Calu3 (cell line): ENCODE measurements at regions not wholly inside any gene's neighbourhood (a gene's known extent, or its start where the extent isn't known, plus 50 kb on each side); places are given as distances from the start of the nearest gene placed in this dataset.

Experiments
- BruUV-seq: library from RNA; stranded (reverse); fragments of 400-500 nt; replicated peaks from 2 replicates; lab custom pipeline; 2021; lab: Mats Ljungman, UMichigan
- CTCF ChIA-PET: fragments of 300-600 bp; sonication (Branson Sonifier 250); formaldehyde crosslinking; loops from one replicate; lab custom pipeline; 2022; ENCODE audit warnings: antibody characterized with exemption; lab: Charles Lee
- DNase-seq: peaks from one replicate; pipeline ENCODE4 v3.0.0; 2022
- H3K27ac Mint-ChIP-seq: one replicate; pipeline ENCODE4 v1.8.0; 2022; ENCODE audit warnings: mixed read lengths; ENCODE audit not compliant: unreplicated experiment
- H3K27me3 Mint-ChIP-seq: one replicate; pipeline ENCODE4 v1.8.0; 2022; ENCODE audit warnings: mixed read lengths; ENCODE audit not compliant: unreplicated experiment
- H3K36me3 Mint-ChIP-seq: one replicate; pipeline ENCODE4 v1.8.0; 2022; ENCODE audit warnings: mild to moderate bottlenecking, moderate library complexity, mixed read lengths; ENCODE audit not compliant: insufficient read depth, unreplicated experiment
- H3K4me1 Mint-ChIP-seq: one replicate; pipeline ENCODE4 v1.8.0; 2022; ENCODE audit warnings: mild to moderate bottlenecking, low read depth, mixed read lengths; ENCODE audit not compliant: unreplicated experiment
- H3K4me3 Mint-ChIP-seq: one replicate; pipeline ENCODE4 v1.8.0; 2022; ENCODE audit warnings: mild to moderate bottlenecking, low read depth, moderate library complexity, mixed read lengths; ENCODE audit not compliant: unreplicated experiment
- H3K9me3 Mint-ChIP-seq: one replicate; pipeline ENCODE4 v1.8.0; 2022; ENCODE audit warnings: low read depth, mixed read lengths; ENCODE audit not compliant: unreplicated experiment
- intact Hi-C: fragments of 100-400 bp; cut with micrococcal nuclease; formaldehyde crosslinking; loops from one replicate; pipeline ENCODE4 v1.10.0; 2022; ENCODE audit not compliant: unreplicated experiment
- TF ChIP-seq, protein P1 (sequence below): fragments of 200-600 bp; IDR thresholded peaks from one replicate; pipeline ENCODE4 v1.8.0; 2022; ENCODE audit warnings: antibody characterized with exemption; ENCODE audit not compliant: unreplicated experiment

GRCh38 chr11:116539211-116539610, 233.6 kb downstream of the BUD13 start:
- H3K4me3 Mint-ChIP-seq, result no peak overlapping the region
- no peaks in the 10 kb centered on the region for H3K36me3 Mint-ChIP-seq
- no TSS peak for BruUV-seq
- CTCF ChIA-PET, result no interaction called here
- H3K9me3 Mint-ChIP-seq, result no peaks in the 10 kb centered on the region
- DNase-seq, result no peak
- peaks cover 63% of the 10 kb centered on the region for H3K27me3 Mint-ChIP-seq
- no peaks in the 10 kb centered on the region for H3K4me1 Mint-ChIP-seq
- no peak overlapping the region for H3K27ac Mint-ChIP-seq
- intact Hi-C loops, result no loop called here
- TF ChIP-seq, protein P1, sequence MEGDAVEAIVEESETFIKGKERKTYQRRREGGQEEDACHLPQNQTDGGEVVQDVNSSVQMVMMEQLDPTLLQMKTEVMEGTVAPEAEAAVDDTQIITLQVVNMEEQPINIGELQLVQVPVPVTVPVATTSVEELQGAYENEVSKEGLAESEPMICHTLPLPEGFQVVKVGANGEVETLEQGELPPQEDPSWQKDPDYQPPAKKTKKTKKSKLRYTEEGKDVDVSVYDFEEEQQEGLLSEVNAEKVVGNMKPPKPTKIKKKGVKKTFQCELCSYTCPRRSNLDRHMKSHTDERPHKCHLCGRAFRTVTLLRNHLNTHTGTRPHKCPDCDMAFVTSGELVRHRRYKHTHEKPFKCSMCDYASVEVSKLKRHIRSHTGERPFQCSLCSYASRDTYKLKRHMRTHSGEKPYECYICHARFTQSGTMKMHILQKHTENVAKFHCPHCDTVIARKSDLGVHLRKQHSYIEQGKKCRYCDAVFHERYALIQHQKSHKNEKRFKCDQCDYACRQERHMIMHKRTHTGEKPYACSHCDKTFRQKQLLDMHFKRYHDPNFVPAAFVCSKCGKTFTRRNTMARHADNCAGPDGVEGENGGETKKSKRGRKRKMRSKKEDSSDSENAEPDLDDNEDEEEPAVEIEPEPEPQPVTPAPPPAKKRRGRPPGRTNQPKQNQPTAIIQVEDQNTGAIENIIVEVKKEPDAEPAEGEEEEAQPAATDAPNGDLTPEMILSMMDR, result no peak

- no peaks in the 10 kb centered on the region for H3K9me3 Mint-ChIP-seq
- H3K4me1 Mint-ChIP-seq, result no peaks in the 10 kb centered on the region
- CTCF ChIA-PET, result no interaction called here
- H3K27ac Mint-ChIP-seq, result no peak overlapping the region
- no peak for DNase-seq
- intact Hi-C loops, result no loop called here
- TF ChIP-seq, protein P1, result no peak
- peaks cover 69% of the 10 kb centered on the region for H3K27me3 Mint-ChIP-seq
- no peak overlapping the region for H3K4me3 Mint-ChIP-seq
- no TSS peak for BruUV-seq
- no peaks in the 10 kb centered on the region for H3K36me3 Mint-ChIP-seq
Measured at GRCh38 chr11:116538677-116539076, 234.1 kb downstream of the BUD13 start.

GRCh38 chr11:116537709-116538108, 235.1 kb downstream of the BUD13 start:
- TF ChIP-seq, protein P1, result no peak
- CTCF ChIA-PET, result no interaction called here

GRCh38 chr11:116537121-116537520, 235.7 kb downstream of the BUD13 start:
- TF ChIP-seq, protein P1, result no peak

More at GRCh38 chr11:116537709-116538108, 235.1 kb downstream of the BUD13 start:
- Mint-ChIP-seq H3K36me3 (no peaks in the 10 kb centered on the region), H3K27me3 (peaks cover 78% of the 10 kb centered on the region), H3K9me3 (no peaks in the 10 kb centered on the region), H3K4me3 (no peak overlapping the region), H3K4me1 (no peaks in the 10 kb centered on the region), H3K27ac (no peak overlapping the region)
- DNase-seq, result no peak
- intact Hi-C loops, result no loop called here
- BruUV-seq, result no TSS peak

More at GRCh38 chr11:116537121-116537520, 235.7 kb downstream of the BUD13 start:
- Mint-ChIP-seq H3K27me3 (peaks cover 84% of the 10 kb centered on the region), H3K4me3 (no peak overlapping the region), H3K36me3 (no peaks in the 10 kb centered on the region), H3K27ac (no peak overlapping the region), H3K4me1 (no peaks in the 10 kb centered on the region), H3K9me3 (no peaks in the 10 kb centered on the region)
- intact Hi-C loops, result no loop called here
- no peak for DNase-seq
- CTCF ChIA-PET, result no interaction called here
- no TSS peak for BruUV-seq
